Neutrophil (primary cell): ENCODE measurements at regions not wholly inside any gene's neighbourhood (a gene's known extent, or its start where the extent isn't known, plus 50 kb on each side); places are given as distances from the start of the nearest gene placed in this dataset.

ENCODE experiments used
- H3K27ac ChIP-seq: fragments of 200-600 bp; sonication (generic); 2 replicates; pipeline ENCODE4 v1.5.1; 2016; ENCODE audit warnings: mild to moderate bottlenecking, moderate library complexity
- H3K27me3 ChIP-seq: fragments of 200-600 bp; sonication (generic); 2 replicates; pipeline ENCODE4 v1.6.0; 2016; ENCODE audit warnings: mild to moderate bottlenecking
- H3K36me3 ChIP-seq: fragments of 200-600 bp; sonication (generic); 2 replicates; pipeline ENCODE4 v1.5.1; 2017
- H3K4me1 ChIP-seq, 2 experiments: fragments of 200-600 bp in 1 of 2; sonication (generic) in 1 of 2; 1 replicate in 1 of 2; 2 replicates in 1 of 2; pipeline versions ENCODE4 v1.5.1 to v1.6.1; 2013 to 2016; ENCODE audit warnings: low read depth in 1 of 2, low read length in 1 of 2, mild to moderate bottlenecking in 1 of 2, moderate library complexity in 1 of 2; ENCODE audit not compliant: control insufficient read depth in 1 of 2, insufficient read depth in 1 of 2
- H3K4me3 ChIP-seq, 2 experiments: fragments of 200-600 bp in 1 of 2; sonication (generic) in 1 of 2; 1 replicate in 1 of 2; 2 replicates in 1 of 2; pipeline ENCODE4 v1.5.1; 2013 to 2016; ENCODE audit warnings: low read depth in 1 of 2, low read length in 1 of 2, mild to moderate bottlenecking in 1 of 2, moderate library complexity in 1 of 2
- H3K9me3 ChIP-seq: fragments of 200-600 bp; sonication (generic); 2 replicates; pipeline ENCODE4 v1.5.1; 2016
- CTCF ChIP-seq: fragments of 200-600 bp; sonication (generic); IDR thresholded peaks from 2 replicates; pipeline ENCODE4 v1.5.1; 2016; ENCODE audit warnings: antibody characterized with exemption

GRCh38 chrX:4181782-4182407, 468.4 kb upstream of the PRKX start:
- no peaks in the 10 kb centered on the region for H3K4me1 ChIP-seq
- no peak overlapping the region for H3K4me3 ChIP-seq
- H3K27ac ChIP-seq = no peak overlapping the region
- no peaks in the 10 kb centered on the region for H3K27me3 ChIP-seq
- no peaks in the 10 kb centered on the region for H3K9me3 ChIP-seq
- no peaks in the 10 kb centered on the region for H3K36me3 ChIP-seq
- no peak for TF ChIP-seq CTCF

- Histone ChIP-seq H3K4me1 (no peaks in the 10 kb centered on the region), H3K9me3 (no peaks in the 10 kb centered on the region), H3K27ac (no peak overlapping the region), H3K36me3 (no peaks in the 10 kb centered on the region), H3K27me3 (no peaks in the 10 kb centered on the region), H3K4me3 (no peak overlapping the region)
- TF ChIP-seq CTCF = no peak
Observed at GRCh38 chrX:4179031-4179430, 465.6 kb upstream of the PRKX start.

GRCh38 chrX:4175221-4175620, 461.8 kb upstream of the PRKX start:
- Histone ChIP-seq H3K27ac (no peak overlapping the region), H3K4me1 (no peaks in the 10 kb centered on the region), H3K36me3 (no peaks in the 10 kb centered on the region), H3K9me3 (no peaks in the 10 kb centered on the region), H3K27me3 (no peaks in the 10 kb centered on the region), H3K4me3 (no peak overlapping the region)
- TF ChIP-seq CTCF = no peak

DNA sequence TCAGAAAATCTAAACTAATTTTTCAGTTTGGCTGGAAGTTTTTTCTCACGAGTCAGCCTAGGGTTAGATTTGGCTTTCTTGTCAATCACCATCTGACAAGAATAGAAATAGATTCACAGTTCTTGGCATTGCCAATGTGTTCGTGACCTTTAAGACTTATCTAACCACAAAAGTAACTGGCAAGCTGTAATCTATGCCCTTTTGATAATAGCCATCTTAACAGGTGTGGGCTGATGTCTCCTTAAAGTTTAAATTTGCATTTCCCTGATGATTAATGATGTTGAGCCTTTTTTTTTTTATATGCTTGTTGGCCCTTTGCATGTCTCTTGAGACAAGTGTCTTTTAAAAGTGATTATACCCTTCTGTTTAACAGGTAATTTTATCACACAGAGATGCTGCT, 460.3 kb upstream of the PRKX start:
- TF ChIP-seq CTCF = no peak
- H3K27me3 ChIP-seq = no peaks in the 10 kb centered on the region
- no peaks in the 10 kb centered on the region for H3K9me3 ChIP-seq
- no peaks in the 10 kb centered on the region for H3K36me3 ChIP-seq
- H3K4me3 ChIP-seq = no peak overlapping the region
- H3K27ac ChIP-seq = no peak overlapping the region
- no peaks in the 10 kb centered on the region for H3K4me1 ChIP-seq

DNA sequence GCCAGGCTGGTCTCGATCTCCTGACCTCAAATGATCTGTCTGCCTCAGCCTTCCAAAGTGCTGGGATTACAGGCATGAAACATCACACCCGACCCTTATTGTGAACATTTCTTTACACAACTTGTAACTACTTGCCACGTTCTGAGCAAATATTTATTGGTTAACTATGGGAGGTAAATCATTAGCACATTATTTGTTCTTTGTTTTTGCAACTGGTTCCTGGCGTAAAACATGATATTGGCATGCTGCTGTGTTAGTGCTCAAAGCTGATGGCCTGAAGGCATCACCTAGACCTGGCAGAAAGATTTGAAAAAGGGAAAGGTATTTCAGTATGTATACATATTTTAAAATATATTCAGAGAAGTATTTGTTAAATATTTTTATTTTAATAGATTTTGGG, 438.3 kb upstream of the PRKX start:
- Histone ChIP-seq H3K4me3 (no peak overlapping the region), H3K27me3 (no peaks in the 10 kb centered on the region), H3K27ac (no peak overlapping the region), H3K9me3 (no peaks in the 10 kb centered on the region), H3K4me1 (no peaks in the 10 kb centered on the region), H3K36me3 (no peaks in the 10 kb centered on the region)
- no peak for TF ChIP-seq CTCF

- no peaks in the 10 kb centered on the region for H3K27me3 ChIP-seq
- no peaks in the 10 kb centered on the region for H3K9me3 ChIP-seq
- no peaks in the 10 kb centered on the region for H3K4me1 ChIP-seq
- no peak for TF ChIP-seq CTCF
- H3K4me3 ChIP-seq = no peak overlapping the region
- no peak overlapping the region for H3K27ac ChIP-seq
- H3K36me3 ChIP-seq = no peaks in the 10 kb centered on the region
Observed at GRCh38 chrX:4150259-4150658, 436.8 kb upstream of the PRKX start.
